H9 (cell line): ENCODE measurements at regions not wholly inside any gene's neighbourhood (a gene's known extent, or its start where the extent isn't known, plus 50 kb on each side); places are given as distances from the start of the nearest gene placed in this dataset.

ENCODE experiments used
- DNase-seq: peaks from one replicate; pipeline ENCODE4 v3.0.0-alpha.2; 2017
- H2AFZ ChIP-seq: one replicate; pipeline ENCODE4 v1.6.1; 2013; ENCODE audit warnings: mild to moderate bottlenecking, low read length, control low read depth, moderate library complexity
- H2AK5ac ChIP-seq: 2 replicates; pipeline ENCODE4 v1.6.1; 2013; ENCODE audit warnings: low read length, control low read depth, mixed read lengths; ENCODE audit not compliant: insufficient read length
- H2BK120ac ChIP-seq: one replicate; pipeline ENCODE4 v1.6.1; 2013; ENCODE audit warnings: low read depth, mild to moderate bottlenecking, low read length, control low read depth, inconsistent platforms; ENCODE audit not compliant: poor library complexity, severe bottlenecking
- H2BK12ac ChIP-seq: 2 replicates; pipeline ENCODE4 v1.6.1; 2013; ENCODE audit warnings: low read length, control low read depth, mixed read lengths, low read depth; ENCODE audit not compliant: insufficient read length
- H2BK15ac ChIP-seq: 2 replicates; pipeline ENCODE4 v1.6.1; 2013; ENCODE audit warnings: low read depth, low read length, control low read depth
- H2BK20ac ChIP-seq: one replicate; pipeline ENCODE4 v1.6.1; 2013; ENCODE audit warnings: low read depth, mild to moderate bottlenecking, low read length, control low read depth, inconsistent platforms; ENCODE audit not compliant: poor library complexity, severe bottlenecking
- H2BK5ac ChIP-seq: 2 replicates; pipeline ENCODE4 v1.6.1; 2013; ENCODE audit warnings: low read length, control low read depth, mixed read lengths; ENCODE audit not compliant: insufficient read length
- H3K14ac ChIP-seq: 2 replicates; pipeline ENCODE4 v1.6.1; 2013; ENCODE audit warnings: low read length, control low read depth; ENCODE audit not compliant: insufficient read depth
- H3K18ac ChIP-seq: 2 replicates; pipeline ENCODE4 v1.6.1; 2013; ENCODE audit warnings: low read depth, mild to moderate bottlenecking, mixed read lengths, low read length, control low read depth; ENCODE audit not compliant: insufficient read length
- H3K23ac ChIP-seq: 2 replicates; pipeline ENCODE4 v1.6.1; 2013; ENCODE audit warnings: low read length, control low read depth, mixed read lengths, low read depth; ENCODE audit not compliant: insufficient read length
- H3K23me2 ChIP-seq: 2 replicates; pipeline ENCODE4 v1.6.1; 2013; ENCODE audit warnings: low read depth, mild to moderate bottlenecking, mixed read lengths, low read length, control low read depth; ENCODE audit not compliant: insufficient read length, poor library complexity, severe bottlenecking
- H3K27ac ChIP-seq: 2 replicates; pipeline ENCODE4 v1.5.1; 2013; ENCODE audit warnings: low read length, control low read depth, mixed read lengths, low read depth; ENCODE audit not compliant: insufficient read length
- H3K27me3 ChIP-seq: 2 replicates; pipeline ENCODE4 v1.6.1; 2013; ENCODE audit warnings: low read length, control low read depth, inconsistent platforms; ENCODE audit not compliant: insufficient read depth
- H3K4ac ChIP-seq: 2 replicates; pipeline ENCODE4 v1.6.1; 2013; ENCODE audit warnings: low read depth, mild to moderate bottlenecking, control low read depth, inconsistent platforms, low read length, moderate library complexity
- H3K4me1 ChIP-seq: 2 replicates; pipeline ENCODE4 v1.6.1; 2013; ENCODE audit warnings: low read length, control low read depth, inconsistent platforms; ENCODE audit not compliant: insufficient read depth
- H3K4me2 ChIP-seq: 2 replicates; pipeline ENCODE4 v1.6.1; 2013; ENCODE audit warnings: low read length, control low read depth, mixed read lengths; ENCODE audit not compliant: insufficient read length, insufficient read depth
- H3K56ac ChIP-seq: 2 replicates; pipeline ENCODE4 v1.6.1; 2013; ENCODE audit warnings: low read depth, mild to moderate bottlenecking, mixed read lengths, low read length, control low read depth; ENCODE audit not compliant: insufficient read length
- H3K79me1 ChIP-seq: 2 replicates; pipeline ENCODE4 v1.6.1; 2013; ENCODE audit warnings: low read depth, mild to moderate bottlenecking, moderate library complexity, low read length, control low read depth, inconsistent platforms; ENCODE audit not compliant: insufficient read depth, poor library complexity, severe bottlenecking
- H3K79me2 ChIP-seq: 2 replicates; pipeline ENCODE4 v1.6.1; 2013; ENCODE audit warnings: low read length, control low read depth, inconsistent platforms; ENCODE audit not compliant: insufficient read depth
- H3K9ac ChIP-seq: 2 replicates; pipeline ENCODE4 v1.6.1; 2013; ENCODE audit warnings: low read length, control low read depth, mixed read lengths; ENCODE audit not compliant: insufficient read length; ENCODE audit errors: extremely low read depth
- H3K9me3 ChIP-seq: one replicate; pipeline ENCODE4 v1.6.1; 2013; ENCODE audit warnings: low read depth, low read length, inconsistent platforms; ENCODE audit not compliant: control insufficient read depth
- H3T11ph ChIP-seq: one replicate; pipeline ENCODE4 v1.6.1; 2013; ENCODE audit warnings: mild to moderate bottlenecking, low read length, control low read depth, inconsistent platforms
- H4K20me1 ChIP-seq: one replicate; pipeline ENCODE4 v1.6.1; 2013; ENCODE audit not compliant: control insufficient read depth, insufficient read length, insufficient read depth
- H4K5ac ChIP-seq: 2 replicates; pipeline ENCODE4 v1.6.1; 2013; ENCODE audit warnings: low read depth, mild to moderate bottlenecking, mixed read lengths, low read length, control low read depth; ENCODE audit not compliant: insufficient read length
- H4K8ac ChIP-seq: replicated peaks from 2 replicates; pipeline ENCODE4 v1.6.1; 2013; ENCODE audit warnings: low read length, control low read depth, mixed read lengths, low read depth; ENCODE audit not compliant: insufficient read length
- H4K91ac ChIP-seq: 2 replicates; pipeline ENCODE4 v1.6.1; 2013; ENCODE audit warnings: low read depth, mild to moderate bottlenecking, moderate library complexity, mixed read lengths, low read length, control low read depth; ENCODE audit not compliant: insufficient read length
- H3K27ac Mint-ChIP-seq, 3 experiments: 2 replicates in 2 of 3; 3 replicates in 1 of 3; pipeline ENCODE4 v1.8.0; 2020 to 2021; ENCODE audit warnings: mixed read lengths in 3 of 3, mild to moderate bottlenecking in 1 of 3, moderate library complexity in 1 of 3
- H3K27me3 Mint-ChIP-seq: 2 replicates; pipeline ENCODE4 v1.8.0; 2021; ENCODE audit warnings: low read depth, mild to moderate bottlenecking, moderate library complexity, mixed read lengths
- H3K36me3 Mint-ChIP-seq, 3 experiments: 2 replicates in 2 of 3; 3 replicates in 1 of 3; pipeline ENCODE4 v1.8.0; 2020 to 2021; ENCODE audit warnings: low read depth in 3 of 3, mixed read lengths in 3 of 3; ENCODE audit not compliant: insufficient read depth in 1 of 3
- H3K4me1 Mint-ChIP-seq, 2 experiments: 2 replicates each; pipeline ENCODE4 v1.8.0; 2020; ENCODE audit warnings: mixed read lengths in 2 of 2
- H3K4me3 Mint-ChIP-seq, 2 experiments: 2 replicates in 1 of 2; 3 replicates in 1 of 2; pipeline ENCODE4 v1.8.0; 2020 to 2021; ENCODE audit warnings: mild to moderate bottlenecking in 2 of 2, mixed read lengths in 2 of 2, moderate library complexity in 1 of 2
- H3K9me3 Mint-ChIP-seq, 2 experiments: 2 replicates in 1 of 2; 3 replicates in 1 of 2; pipeline ENCODE4 v1.8.0; 2020; ENCODE audit warnings: mild to moderate bottlenecking in 2 of 2, mixed read lengths in 2 of 2, moderate library complexity in 1 of 2
- WGBS: extraction: QIAGEN DNeasy Blood & Tissue Kit; methylation state at CpG from one replicate; pipeline ENCODE4 v1.1.7; 2013; ENCODE audit warnings: missing lambda C conversion rate, low lambda C conversion rate, mixed read lengths; ENCODE audit not compliant: insufficient read length; ENCODE audit errors: extremely low coverage; 5-methylcytosine and 5-hydroxymethylcytosine counted together
- TF ChIP-seq, protein P1 (sequence below): fragments of 200-600 bp; sonication (generic); conservative IDR thresholded peaks from 3 replicates; pipeline ENCODE4 v1.8.0; 2021; ENCODE audit warnings: antibody characterized with exemption, mild to moderate bottlenecking

DNA sequence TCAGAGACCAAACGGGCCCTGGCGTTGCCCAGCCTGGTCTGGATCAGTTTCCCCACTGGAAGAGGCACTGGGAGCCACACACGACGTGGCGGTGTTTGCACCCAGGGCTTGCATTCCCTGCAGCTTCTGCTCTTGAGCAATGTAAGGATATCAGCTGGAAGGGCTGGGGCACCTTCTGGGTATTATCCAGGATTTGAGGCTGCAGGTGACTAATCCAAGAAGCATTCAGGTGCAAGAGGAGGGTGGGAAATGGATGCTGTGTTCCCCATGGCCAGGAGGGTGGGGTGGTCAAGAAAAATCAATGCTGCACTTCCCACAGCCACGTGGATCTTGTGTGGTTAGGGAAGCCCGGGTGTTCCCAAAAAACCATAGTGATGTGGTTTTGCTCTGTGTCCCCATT is 430.9 kb downstream of the IRX2 start:
- Histone ChIP-seq H4K20me1 (no peaks in the 10 kb centered on the region), H3K18ac (no peak overlapping the region), H3K27me3 (no peaks in the 10 kb centered on the region), H3K9ac (no peak overlapping the region), H3K56ac (no peak overlapping the region), H2AFZ (no peak overlapping the region), H3K23ac (no peak overlapping the region), H2BK15ac (no peak overlapping the region), H4K8ac (no peak overlapping the region), H2AK5ac (no peak overlapping the region), H4K91ac (no peak overlapping the region), H2BK120ac (no peak overlapping the region), H3T11ph (no peak overlapping the region), H3K14ac (no peak overlapping the region; the same call in 1 of the 2 replicates), H2BK12ac (no peak overlapping the region), H2BK20ac (no peak overlapping the region), H3K27ac (no peak overlapping the region), H3K79me1 (no peaks in the 10 kb centered on the region), H4K5ac (no peak overlapping the region), H3K4me2 (no peak overlapping the region), H3K79me2 (no peaks in the 10 kb centered on the region), H3K4me1 (no peaks in the 10 kb centered on the region), H2BK5ac (no peak overlapping the region), H3K23me2 (no peaks in the 10 kb centered on the region), H3K4ac (no peak overlapping the region), H3K9me3 (no peaks in the 10 kb centered on the region)
- Mint-ChIP-seq H3K4me3 (no peak overlapping the region), H3K4me1 (peaks cover 0 to 7% of the 10 kb centered on the region in 2 experiments; a peak in 2 of 4 replicates), H3K9me3 (no peaks in the 10 kb centered on the region; a peak in 2 of 5 replicates), H3K27ac (no peak overlapping the region), H3K36me3 (no peaks in the 10 kb centered on the region), H3K27me3 (peaks cover 3% of the 10 kb centered on the region; the same call in 1 of the 2 replicates)
- no CpG with 5 or more reads among the region's 7 CpGs for WGBS
- DNase-seq = no peak
- TF ChIP-seq, protein P1, sequence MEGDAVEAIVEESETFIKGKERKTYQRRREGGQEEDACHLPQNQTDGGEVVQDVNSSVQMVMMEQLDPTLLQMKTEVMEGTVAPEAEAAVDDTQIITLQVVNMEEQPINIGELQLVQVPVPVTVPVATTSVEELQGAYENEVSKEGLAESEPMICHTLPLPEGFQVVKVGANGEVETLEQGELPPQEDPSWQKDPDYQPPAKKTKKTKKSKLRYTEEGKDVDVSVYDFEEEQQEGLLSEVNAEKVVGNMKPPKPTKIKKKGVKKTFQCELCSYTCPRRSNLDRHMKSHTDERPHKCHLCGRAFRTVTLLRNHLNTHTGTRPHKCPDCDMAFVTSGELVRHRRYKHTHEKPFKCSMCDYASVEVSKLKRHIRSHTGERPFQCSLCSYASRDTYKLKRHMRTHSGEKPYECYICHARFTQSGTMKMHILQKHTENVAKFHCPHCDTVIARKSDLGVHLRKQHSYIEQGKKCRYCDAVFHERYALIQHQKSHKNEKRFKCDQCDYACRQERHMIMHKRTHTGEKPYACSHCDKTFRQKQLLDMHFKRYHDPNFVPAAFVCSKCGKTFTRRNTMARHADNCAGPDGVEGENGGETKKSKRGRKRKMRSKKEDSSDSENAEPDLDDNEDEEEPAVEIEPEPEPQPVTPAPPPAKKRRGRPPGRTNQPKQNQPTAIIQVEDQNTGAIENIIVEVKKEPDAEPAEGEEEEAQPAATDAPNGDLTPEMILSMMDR = no peak
